ENCODE measurements at regions not wholly inside any gene's neighbourhood (a gene's known extent, or its start where the extent isn't known, plus 50 kb on each side); places are given as distances from the start of the nearest gene placed in this dataset.

DNA sequence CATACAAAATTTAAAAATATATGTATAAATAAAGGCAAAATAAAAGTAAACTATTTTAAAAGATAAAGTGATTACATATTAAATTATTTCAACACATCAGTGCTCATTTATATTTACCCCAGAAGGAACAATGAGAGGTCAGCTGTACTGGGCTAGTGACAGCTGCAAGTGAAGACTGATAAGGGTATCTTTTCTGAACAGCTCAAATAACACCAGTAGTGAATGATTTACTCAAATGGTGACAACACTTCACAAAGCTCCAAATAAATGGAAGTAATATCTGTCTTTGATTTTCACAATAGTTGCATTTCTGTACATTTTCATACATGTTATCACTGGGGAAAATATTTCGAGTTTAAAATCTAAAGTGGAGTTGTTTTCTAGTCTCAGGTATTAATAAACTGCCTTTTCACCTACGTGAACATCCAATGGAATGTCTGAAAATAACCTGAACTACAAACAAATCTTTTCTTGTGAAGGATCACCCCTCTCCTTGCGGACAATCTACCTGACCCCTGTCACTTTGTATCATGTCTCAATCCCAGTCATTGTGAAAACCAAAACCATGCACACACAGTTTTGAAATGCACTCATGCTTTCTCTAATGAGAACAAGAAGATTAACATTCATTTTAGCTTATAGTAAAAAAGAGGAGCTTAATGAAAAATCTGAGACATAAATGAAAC lies 1928.8 kb upstream of the CELF4 start:
- peaks cover 2% of the 10 kb centered on the region; the same call in 1 of the 2 replicates for H3K9me2 ChIP-seq (ENCODE audit: insufficient read depth)
- no peaks in the 10 kb centered on the region for H3K27me3 ChIP-seq (ENCODE audit: insufficient read depth)
- no peaks in the 10 kb centered on the region for H3K4me1 ChIP-seq (ENCODE audit: insufficient read depth)
- no peaks in the 10 kb centered on the region for H3K4me1 Mint-ChIP-seq
- H4K20me1 ChIP-seq (replicated peaks; ENCODE audit: insufficient read depth) = no peaks in the 10 kb centered on the region
- no peaks in the 10 kb centered on the region for H3K27me3 Mint-ChIP-seq (ENCODE audit: insufficient read depth, low read depth, poor library complexity)
- no peaks in the 10 kb centered on the region for H3K36me3 ChIP-seq (ENCODE audit: insufficient read depth)
- no peaks in the 10 kb centered on the region for H3F3A ChIP-seq (replicated peaks; ENCODE audit: low read depth)
- H3K79me2 ChIP-seq (replicated peaks; ENCODE audit: insufficient read depth) = no peaks in the 10 kb centered on the region
- no peak for DNase-seq (ENCODE audit: low spot score)
- H3K27ac Mint-ChIP-seq = no peak overlapping the region
- no peak for ATAC-seq
- no peak for TF ChIP-seq CTCF (conservative IDR thresholded peaks at IDR 0.05; ENCODE audit: low read depth in 2 of 2)
- no peak for TF ChIP-seq NANOG (IDR thresholded peaks at IDR 0.05; ENCODE audit: borderline replicate concordance)
- TF ChIP-seq, protein P1, sequence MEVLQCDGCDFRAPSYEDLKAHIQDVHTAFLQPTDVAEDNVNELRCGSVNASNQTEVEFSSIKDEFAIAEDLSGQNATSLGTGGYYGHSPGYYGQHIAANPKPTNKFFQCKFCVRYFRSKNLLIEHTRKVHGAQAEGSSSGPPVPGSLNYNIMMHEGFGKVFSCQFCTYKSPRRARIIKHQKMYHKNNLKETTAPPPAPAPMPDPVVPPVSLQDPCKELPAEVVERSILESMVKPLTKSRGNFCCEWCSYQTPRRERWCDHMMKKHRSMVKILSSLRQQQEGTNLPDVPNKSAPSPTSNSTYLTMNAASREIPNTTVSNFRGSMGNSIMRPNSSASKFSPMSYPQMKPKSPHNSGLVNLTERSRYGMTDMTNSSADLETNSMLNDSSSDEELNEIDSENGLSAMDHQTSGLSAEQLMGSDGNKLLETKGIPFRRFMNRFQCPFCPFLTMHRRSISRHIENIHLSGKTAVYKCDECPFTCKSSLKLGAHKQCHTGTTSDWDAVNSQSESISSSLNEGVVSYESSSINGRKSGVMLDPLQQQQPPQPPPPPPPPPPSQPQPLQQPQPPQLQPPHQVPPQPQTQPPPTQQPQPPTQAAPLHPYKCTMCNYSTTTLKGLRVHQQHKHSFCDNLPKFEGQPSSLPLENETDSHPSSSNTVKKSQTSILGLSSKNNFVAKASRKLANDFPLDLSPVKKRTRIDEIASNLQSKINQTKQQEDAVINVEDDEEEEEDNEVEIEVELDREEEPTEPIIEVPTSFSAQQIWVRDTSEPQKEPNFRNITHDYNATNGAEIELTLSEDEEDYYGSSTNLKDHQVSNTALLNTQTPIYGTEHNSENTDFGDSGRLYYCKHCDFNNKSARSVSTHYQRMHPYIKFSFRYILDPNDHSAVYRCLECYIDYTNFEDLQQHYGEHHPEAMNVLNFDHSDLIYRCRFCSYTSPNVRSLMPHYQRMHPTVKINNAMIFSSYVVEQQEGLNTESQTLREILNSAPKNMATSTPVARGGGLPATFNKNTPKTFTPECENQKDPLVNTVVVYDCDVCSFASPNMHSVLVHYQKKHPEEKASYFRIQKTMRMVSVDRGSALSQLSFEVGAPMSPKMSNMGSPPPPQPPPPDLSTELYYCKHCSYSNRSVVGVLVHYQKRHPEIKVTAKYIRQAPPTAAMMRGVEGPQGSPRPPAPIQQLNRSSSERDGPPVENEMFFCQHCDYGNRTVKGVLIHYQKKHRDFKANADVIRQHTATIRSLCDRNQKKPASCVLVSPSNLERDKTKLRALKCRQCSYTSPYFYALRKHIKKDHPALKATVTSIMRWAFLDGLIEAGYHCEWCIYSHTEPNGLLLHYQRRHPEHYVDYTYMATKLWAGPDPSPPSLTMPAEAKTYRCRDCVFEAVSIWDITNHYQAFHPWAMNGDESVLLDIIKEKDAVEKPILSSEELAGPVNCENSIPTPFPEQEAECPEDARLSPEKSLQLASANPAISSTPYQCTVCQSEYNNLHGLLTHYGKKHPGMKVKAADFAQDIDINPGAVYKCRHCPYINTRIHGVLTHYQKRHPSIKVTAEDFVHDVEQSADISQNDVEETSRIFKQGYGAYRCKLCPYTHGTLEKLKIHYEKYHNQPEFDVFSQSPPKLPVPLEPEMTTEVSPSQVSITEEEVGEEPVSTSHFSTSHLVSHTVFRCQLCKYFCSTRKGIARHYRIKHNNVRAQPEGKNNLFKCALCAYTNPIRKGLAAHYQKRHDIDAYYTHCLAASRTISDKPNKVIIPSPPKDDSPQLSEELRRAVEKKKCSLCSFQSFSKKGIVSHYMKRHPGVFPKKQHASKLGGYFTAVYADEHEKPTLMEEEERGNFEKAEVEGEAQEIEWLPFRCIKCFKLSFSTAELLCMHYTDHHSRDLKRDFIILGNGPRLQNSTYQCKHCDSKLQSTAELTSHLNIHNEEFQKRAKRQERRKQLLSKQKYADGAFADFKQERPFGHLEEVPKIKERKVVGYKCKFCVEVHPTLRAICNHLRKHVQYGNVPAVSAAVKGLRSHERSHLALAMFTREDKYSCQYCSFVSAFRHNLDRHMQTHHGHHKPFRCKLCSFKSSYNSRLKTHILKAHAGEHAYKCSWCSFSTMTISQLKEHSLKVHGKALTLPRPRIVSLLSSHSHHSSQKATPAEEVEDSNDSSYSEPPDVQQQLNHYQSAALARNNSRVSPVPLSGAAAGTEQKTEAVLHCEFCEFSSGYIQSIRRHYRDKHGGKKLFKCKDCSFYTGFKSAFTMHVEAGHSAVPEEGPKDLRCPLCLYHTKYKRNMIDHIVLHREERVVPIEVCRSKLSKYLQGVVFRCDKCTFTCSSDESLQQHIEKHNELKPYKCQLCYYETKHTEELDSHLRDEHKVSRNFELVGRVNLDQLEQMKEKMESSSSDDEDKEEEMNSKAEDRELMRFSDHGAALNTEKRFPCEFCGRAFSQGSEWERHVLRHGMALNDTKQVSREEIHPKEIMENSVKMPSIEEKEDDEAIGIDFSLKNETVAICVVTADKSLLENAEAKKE (CRISPR knock-in tag; IDR thresholded peaks at IDR 0.05) = no peak
- TF ChIP-seq EZH2phosphoT487 (IDR thresholded peaks at IDR 0.05; ENCODE audit: unreplicated experiment) = no peak
- no peak for TF ChIP-seq JUNB (IDR thresholded peaks at IDR 0.05; ENCODE audit: unreplicated experiment)
- TF ChIP-seq POLR2AphosphoS5 (IDR thresholded peaks at IDR 0.05; ENCODE audit: low read depth) = no peak
- TF ChIP-seq ZNF331 (CRISPR knock-in tag; IDR thresholded peaks at IDR 0.05; ENCODE audit: low read depth) = no peak
- TF ChIP-seq, protein P2, sequence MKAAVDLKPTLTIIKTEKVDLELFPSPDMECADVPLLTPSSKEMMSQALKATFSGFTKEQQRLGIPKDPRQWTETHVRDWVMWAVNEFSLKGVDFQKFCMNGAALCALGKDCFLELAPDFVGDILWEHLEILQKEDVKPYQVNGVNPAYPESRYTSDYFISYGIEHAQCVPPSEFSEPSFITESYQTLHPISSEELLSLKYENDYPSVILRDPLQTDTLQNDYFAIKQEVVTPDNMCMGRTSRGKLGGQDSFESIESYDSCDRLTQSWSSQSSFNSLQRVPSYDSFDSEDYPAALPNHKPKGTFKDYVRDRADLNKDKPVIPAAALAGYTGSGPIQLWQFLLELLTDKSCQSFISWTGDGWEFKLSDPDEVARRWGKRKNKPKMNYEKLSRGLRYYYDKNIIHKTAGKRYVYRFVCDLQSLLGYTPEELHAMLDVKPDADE (IDR thresholded peaks at IDR 0.05) = no peak
- TF ChIP-seq STAT1 (IDR thresholded peaks at IDR 0.05; ENCODE audit: unreplicated experiment) = no peak
- TF ChIP-seq, protein P3, sequence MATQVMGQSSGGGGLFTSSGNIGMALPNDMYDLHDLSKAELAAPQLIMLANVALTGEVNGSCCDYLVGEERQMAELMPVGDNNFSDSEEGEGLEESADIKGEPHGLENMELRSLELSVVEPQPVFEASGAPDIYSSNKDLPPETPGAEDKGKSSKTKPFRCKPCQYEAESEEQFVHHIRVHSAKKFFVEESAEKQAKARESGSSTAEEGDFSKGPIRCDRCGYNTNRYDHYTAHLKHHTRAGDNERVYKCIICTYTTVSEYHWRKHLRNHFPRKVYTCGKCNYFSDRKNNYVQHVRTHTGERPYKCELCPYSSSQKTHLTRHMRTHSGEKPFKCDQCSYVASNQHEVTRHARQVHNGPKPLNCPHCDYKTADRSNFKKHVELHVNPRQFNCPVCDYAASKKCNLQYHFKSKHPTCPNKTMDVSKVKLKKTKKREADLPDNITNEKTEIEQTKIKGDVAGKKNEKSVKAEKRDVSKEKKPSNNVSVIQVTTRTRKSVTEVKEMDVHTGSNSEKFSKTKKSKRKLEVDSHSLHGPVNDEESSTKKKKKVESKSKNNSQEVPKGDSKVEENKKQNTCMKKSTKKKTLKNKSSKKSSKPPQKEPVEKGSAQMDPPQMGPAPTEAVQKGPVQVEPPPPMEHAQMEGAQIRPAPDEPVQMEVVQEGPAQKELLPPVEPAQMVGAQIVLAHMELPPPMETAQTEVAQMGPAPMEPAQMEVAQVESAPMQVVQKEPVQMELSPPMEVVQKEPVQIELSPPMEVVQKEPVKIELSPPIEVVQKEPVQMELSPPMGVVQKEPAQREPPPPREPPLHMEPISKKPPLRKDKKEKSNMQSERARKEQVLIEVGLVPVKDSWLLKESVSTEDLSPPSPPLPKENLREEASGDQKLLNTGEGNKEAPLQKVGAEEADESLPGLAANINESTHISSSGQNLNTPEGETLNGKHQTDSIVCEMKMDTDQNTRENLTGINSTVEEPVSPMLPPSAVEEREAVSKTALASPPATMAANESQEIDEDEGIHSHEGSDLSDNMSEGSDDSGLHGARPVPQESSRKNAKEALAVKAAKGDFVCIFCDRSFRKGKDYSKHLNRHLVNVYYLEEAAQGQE (IDR thresholded peaks at IDR 0.05; ENCODE audit: unreplicated experiment) = no peak
- TF ChIP-seq CREB1 (CRISPR knock-in tag; IDR thresholded peaks at IDR 0.05; ENCODE audit: low read depth) = no peak
- no peak for TF ChIP-seq EZH2 (IDR thresholded peaks at IDR 0.05; ENCODE audit: low read depth, unreplicated experiment)
- no peak for TF ChIP-seq ZNF114 (CRISPR knock-in tag; IDR thresholded peaks at IDR 0.05)
- peaks cover 6% of the 10 kb centered on the region; the same call in 1 of the 3 replicates for H3K9me3 Mint-ChIP-seq
- no peaks in the 10 kb centered on the region; the same call in 2 of the 3 replicates for H3K36me3 Mint-ChIP-seq (ENCODE audit: low read depth)
- H3K4me2 ChIP-seq = no peak overlapping the region
- no peak overlapping the region for H2AFZ ChIP-seq
- H3K4me3 Mint-ChIP-seq = no peak overlapping the region
- H3K4me3 ChIP-seq = no peak overlapping the region
- H3K27ac ChIP-seq (ENCODE audit: low read depth) = no peak overlapping the region

All from GM23338 (cell line).